GM12865 (cell line): ENCODE measurements at regions not wholly inside any gene's neighbourhood (a gene's known extent, or its start where the extent isn't known, plus 50 kb on each side); places are given as distances from the start of the nearest gene placed in this dataset.

Source experiments
- DNase-seq: peaks from one replicate; pipeline ENCODE4 v3.0.0; 2010; ENCODE audit warnings: low read depth
- H3K4me3 ChIP-seq: 2 replicates; pipeline ENCODE4 v1.5.1; 2011; ENCODE audit warnings: mild to moderate bottlenecking, low read depth, low read length, control low read depth
- TF ChIP-seq, protein P1 (sequence below): IDR thresholded peaks from 2 replicates; pipeline ENCODE4 v1.5.1; 2011; ENCODE audit warnings: low read length, control low read depth, low read depth, inconsistent platforms; ENCODE audit not compliant: insufficient read depth; ENCODE audit errors: missing control alignments

DNA sequence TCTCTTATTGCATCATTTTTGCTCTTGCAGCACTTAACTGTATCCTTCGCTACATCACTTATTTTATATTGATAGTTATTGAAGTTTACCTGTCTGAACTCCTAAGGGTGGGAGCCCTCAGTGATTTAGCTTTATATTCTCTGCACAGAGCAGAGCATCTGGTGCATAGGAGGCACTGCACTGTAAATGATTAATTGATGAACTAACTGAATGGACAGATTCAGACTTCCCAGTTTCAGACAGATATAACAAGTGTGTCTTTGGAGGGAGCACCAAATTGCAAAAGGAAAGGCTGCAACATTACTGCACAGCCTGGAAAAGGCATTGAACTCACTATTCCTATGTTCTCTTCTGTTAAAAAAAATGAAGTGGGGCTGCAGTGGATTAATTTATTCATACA is 160.3 kb downstream of the EDN1 start:
- no peak for DNase-seq
- TF ChIP-seq, protein P1, sequence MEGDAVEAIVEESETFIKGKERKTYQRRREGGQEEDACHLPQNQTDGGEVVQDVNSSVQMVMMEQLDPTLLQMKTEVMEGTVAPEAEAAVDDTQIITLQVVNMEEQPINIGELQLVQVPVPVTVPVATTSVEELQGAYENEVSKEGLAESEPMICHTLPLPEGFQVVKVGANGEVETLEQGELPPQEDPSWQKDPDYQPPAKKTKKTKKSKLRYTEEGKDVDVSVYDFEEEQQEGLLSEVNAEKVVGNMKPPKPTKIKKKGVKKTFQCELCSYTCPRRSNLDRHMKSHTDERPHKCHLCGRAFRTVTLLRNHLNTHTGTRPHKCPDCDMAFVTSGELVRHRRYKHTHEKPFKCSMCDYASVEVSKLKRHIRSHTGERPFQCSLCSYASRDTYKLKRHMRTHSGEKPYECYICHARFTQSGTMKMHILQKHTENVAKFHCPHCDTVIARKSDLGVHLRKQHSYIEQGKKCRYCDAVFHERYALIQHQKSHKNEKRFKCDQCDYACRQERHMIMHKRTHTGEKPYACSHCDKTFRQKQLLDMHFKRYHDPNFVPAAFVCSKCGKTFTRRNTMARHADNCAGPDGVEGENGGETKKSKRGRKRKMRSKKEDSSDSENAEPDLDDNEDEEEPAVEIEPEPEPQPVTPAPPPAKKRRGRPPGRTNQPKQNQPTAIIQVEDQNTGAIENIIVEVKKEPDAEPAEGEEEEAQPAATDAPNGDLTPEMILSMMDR = no peak
- H3K4me3 ChIP-seq = no peak overlapping the region

DNA sequence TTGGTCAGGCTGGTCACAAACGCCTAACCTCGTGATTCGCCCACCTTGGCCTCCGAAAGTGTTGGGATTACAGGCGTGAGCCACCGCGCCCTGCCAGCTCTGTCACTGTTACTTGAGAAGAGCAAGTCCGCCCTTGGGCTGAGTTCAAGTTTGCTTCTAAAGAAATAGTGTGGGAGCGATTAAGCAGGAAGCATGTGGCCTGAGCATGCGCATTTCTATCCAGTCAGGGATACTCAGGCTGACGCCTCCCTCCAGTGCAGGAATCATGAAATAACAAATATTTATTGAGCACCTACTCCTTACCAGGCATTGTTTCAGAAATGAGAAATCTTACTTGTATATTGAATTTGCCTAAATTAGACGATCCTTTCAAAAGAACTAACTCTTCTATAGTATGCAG is 166.2 kb downstream of the EDN1 start:
- no peak overlapping the region for H3K4me3 ChIP-seq
- TF ChIP-seq, protein P1 = no peak
- no peak for DNase-seq

DNA sequence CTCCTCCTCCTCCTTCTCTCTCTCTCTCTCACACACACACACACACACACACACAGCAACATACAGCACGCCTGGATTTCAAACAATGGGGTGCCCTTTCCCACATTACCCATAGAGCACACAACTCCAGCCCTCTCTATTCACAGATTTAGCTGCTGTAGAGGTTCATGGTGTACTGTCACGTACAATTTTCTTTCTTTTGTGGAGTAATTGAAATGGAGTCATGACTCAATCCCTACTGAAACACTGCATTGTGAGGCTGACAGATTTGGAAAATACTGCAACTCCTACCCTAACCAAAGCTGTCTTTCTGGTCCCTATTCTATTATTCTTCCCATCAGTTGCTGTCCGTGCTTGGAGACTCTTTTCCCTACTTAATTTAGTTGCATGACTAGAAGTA is 166.9 kb downstream of the EDN1 start:
- TF ChIP-seq, protein P1 = no peak
- no peak for DNase-seq
- no peak overlapping the region for H3K4me3 ChIP-seq

DNA sequence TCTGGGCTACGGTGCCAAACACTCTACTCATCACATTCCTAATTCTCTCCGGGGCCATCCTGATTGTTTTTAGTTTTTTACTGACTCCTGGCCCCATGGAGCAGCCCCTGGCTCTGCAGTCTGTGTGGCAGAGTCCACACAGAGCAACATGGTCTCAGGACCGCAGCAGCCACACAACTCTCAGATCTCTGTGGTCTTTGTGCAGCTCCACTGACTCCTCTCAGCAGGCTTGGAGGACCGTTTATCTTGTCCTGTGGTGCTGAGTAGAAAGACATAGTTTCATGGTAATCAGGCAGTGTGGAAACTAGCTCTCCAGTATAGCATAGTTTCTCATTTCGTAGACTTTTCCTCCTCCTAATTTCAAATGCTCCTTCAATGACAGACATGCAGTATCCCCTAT is 168.4 kb downstream of the EDN1 start:
- TF ChIP-seq, protein P1 = no peak
- no peak for DNase-seq

DNA sequence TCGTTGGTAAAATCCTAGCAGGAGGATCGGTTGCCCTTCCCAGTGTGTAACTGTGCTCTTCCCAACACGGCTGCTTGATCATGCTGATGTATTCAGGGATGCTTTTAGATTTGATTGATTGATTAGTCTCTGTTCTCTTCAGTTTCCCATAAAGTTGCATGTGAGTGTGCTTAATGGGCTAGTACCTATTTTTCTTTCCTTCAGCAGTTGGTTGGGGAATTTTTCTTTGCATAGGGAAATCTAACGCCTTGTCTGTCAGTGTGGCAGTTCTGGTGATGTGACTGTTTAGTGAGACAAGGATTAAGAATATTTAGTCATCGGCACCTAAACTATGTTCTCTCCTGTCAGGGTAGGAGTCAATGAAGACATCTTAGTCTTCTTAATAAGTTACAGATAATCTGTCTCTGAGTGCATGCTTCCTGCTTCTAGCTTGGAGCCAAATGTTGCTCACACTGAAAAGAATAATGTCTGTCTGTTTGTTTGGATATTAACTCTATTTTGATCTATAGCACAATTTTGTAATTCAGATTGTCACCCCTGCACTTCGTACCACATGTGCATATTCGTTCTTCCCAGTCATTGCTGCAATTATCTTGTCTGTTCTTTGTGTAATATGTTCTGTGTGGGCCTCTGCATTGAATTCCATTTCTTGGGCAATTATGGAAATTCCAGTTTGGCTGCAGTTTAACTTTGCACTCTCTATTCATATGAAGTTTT is 169.9 kb downstream of the EDN1 start:
- DNase-seq = no peak
- no peak overlapping the region for H3K4me3 ChIP-seq
- TF ChIP-seq, protein P1 = no peak

More for the DNA sequence above, 168.4 kb downstream of the EDN1 start:
- no peak overlapping the region for H3K4me3 ChIP-seq

DNA sequence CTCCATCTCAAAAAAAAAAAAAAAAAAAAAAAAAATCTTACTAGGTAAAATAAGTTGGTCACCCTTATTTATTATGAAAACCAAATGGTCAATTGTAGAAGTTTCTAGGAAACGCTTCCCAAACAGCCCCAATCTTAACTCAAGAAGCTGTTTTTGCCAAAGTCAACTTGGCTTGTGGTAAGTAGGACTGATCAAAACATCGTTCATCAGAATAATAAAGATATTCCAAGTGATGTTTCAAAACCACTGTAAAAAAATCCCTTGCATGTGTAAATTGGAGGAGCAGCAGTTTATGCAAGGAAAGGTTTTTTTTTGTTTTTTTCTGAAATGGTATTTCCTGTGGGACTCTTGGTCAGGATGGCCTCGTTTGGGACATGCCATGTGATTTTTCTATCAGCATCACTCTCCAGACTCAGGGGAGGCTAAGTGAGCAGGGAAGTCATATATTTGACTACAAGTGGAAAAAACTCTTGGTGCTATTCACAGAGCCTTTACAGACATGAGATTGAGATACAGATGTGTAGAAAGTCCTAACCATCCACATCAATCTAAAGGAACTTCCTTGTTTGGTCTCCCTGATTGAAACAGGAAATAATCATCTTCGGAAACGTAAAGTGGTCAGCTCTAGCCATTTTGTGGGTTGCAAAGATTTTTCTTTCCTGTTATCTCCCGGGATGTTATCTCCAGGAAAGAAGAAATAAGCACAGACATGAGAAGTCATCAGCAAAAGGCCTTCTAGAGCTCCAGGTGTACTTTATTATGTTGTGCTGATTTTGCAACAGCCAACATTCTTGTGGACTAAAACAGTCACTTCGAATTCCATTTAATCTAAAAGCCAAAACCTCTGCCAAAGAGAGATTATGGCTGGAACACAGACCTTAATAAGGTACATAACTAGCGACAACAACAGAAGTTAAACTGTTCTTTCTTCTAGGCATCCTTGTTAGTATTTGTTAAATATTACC is 177.8 kb downstream of the EDN1 start:
- no peak for DNase-seq
- TF ChIP-seq, protein P1 = no peak
- H3K4me3 ChIP-seq = no peak overlapping the region
